ENCODE measurements at regions not wholly inside any gene's neighbourhood (a gene's known extent, or its start where the extent isn't known, plus 50 kb on each side); places are given as distances from the start of the nearest gene placed in this dataset.

- H3K9me3 ChIP-seq = no peaks in the 10 kb centered on the region
- H3K27me3 ChIP-seq (replicated peaks; ENCODE audit: insufficient read depth) = no peaks in the 10 kb centered on the region
- WGBS = 24% methylated on average over 2 of the region's 2 CpGs
- H3K4me3 ChIP-seq = no peak overlapping the region
- no peak for DNase-seq (ENCODE audit: low spot score)
- intact Hi-C loops (cut with DNase I) = no loop called here
- H3K4me1 ChIP-seq (replicated peaks) = no peaks in the 10 kb centered on the region
- no peak overlapping the region for H3K27ac ChIP-seq
- TF ChIP-seq POLR2AphosphoS5 (IDR thresholded peaks at IDR 0.05) (no peak), CTCF (IDR thresholded peaks at IDR 0.05) (no peak), POLR2A (IDR thresholded peaks at IDR 0.05) (no peak)
- H3K36me3 ChIP-seq = no peaks in the 10 kb centered on the region
Observed at GRCh38 chr1:81044708-81045107, 756.0 kb upstream of the ADGRL2 start.

- Histone ChIP-seq H3K4me1 (replicated peaks) (no peaks in the 10 kb centered on the region), H3K4me3 (no peak overlapping the region), H3K36me3 (no peaks in the 10 kb centered on the region), H3K27me3 (replicated peaks; ENCODE audit: insufficient read depth) (no peaks in the 10 kb centered on the region), H3K27ac (no peak overlapping the region), H3K9me3 (no peaks in the 10 kb centered on the region)
- DNase-seq (ENCODE audit: low spot score) = no peak
- WGBS = 30% methylated on average over 1 of the region's 1 CpG
- TF ChIP-seq CTCF (IDR thresholded peaks at IDR 0.05) (no peak), POLR2AphosphoS5 (IDR thresholded peaks at IDR 0.05) (no peak), POLR2A (IDR thresholded peaks at IDR 0.05) (no peak)
- intact Hi-C loops (cut with DNase I) = no loop called here
Observed at GRCh38 chr1:81042225-81042624, 758.5 kb upstream of the ADGRL2 start.

GRCh38 chr1:81034291-81034690 is 766.4 kb upstream of the ADGRL2 start:
- intact Hi-C loops (cut with DNase I) = no loop called here
- Histone ChIP-seq H3K4me1 (replicated peaks) (no peaks in the 10 kb centered on the region), H3K27me3 (replicated peaks; ENCODE audit: insufficient read depth) (no peaks in the 10 kb centered on the region), H3K9me3 (no peaks in the 10 kb centered on the region), H3K36me3 (no peaks in the 10 kb centered on the region), H3K27ac (no peak overlapping the region), H3K4me3 (no peak overlapping the region)
- DNase-seq (ENCODE audit: low spot score) = no peak
- 15% methylated on average over 1 of the region's 1 CpG for WGBS
- no peak for TF ChIP-seq POLR2A (IDR thresholded peaks at IDR 0.05)
- TF ChIP-seq POLR2AphosphoS5 (IDR thresholded peaks at IDR 0.05) = no peak
- TF ChIP-seq CTCF (IDR thresholded peaks at IDR 0.05) = no peak

- intact Hi-C loops (cut with DNase I) = no loop called here
- 33% methylated on average over 5 of the region's 5 CpGs for WGBS
Observed at GRCh38 chr1:81032973-81033425, 767.7 kb upstream of the ADGRL2 start.

More at GRCh38 chr1:81032973-81033425, 767.7 kb upstream of the ADGRL2 start:
- Histone ChIP-seq H3K27me3 (replicated peaks; ENCODE audit: insufficient read depth) (no peaks in the 10 kb centered on the region), H3K9me3 (no peaks in the 10 kb centered on the region), H3K36me3 (no peaks in the 10 kb centered on the region), H3K4me3 (no peak overlapping the region), H3K4me1 (replicated peaks) (no peaks in the 10 kb centered on the region), H3K27ac (no peak overlapping the region)
- TF ChIP-seq CTCF (IDR thresholded peaks at IDR 0.05) (no peak), POLR2A (IDR thresholded peaks at IDR 0.05) (no peak), POLR2AphosphoS5 (IDR thresholded peaks at IDR 0.05) (no peak)
- no peak for DNase-seq (ENCODE audit: low spot score)

All from prostate gland (tissue), 2 donors.